Naive thymus-derived CD4-positive, alpha-beta T cell (primary cell): ENCODE measurements at regions not wholly inside any gene's neighbourhood (a gene's known extent, or its start where the extent isn't known, plus 50 kb on each side); places are given as distances from the start of the nearest gene placed in this dataset.
"Not testable (repeated sequence)": the region's sequence is repeated elsewhere in the genome, so short reads cannot be mapped to it uniquely, and the experiment has no call there.

ENCODE experiments used
- ATAC-seq: fragments of 150-1000 bp; cut with Tn5 transposase; 2 replicates; pipeline ENCODE4 v1.10.0; 2021; ENCODE audit warnings: mild to moderate bottlenecking, moderate library complexity
- CTCF ChIA-PET: fragments of 350-600 bp; sonication (Branson Sonifier 250); formaldehyde crosslinking; loops from one replicate; lab custom pipeline; 2021; ENCODE audit warnings: antibody characterized with exemption; lab: Charles Lee
- POLR2A ChIA-PET: fragments of 350-600 bp; sonication (Branson Sonifier 250); formaldehyde crosslinking; loops from one replicate; lab custom pipeline; 2021; ENCODE audit warnings: antibody characterized with exemption, inconsistent platforms; lab: Charles Lee
- DNase-seq, 9 donors: peaks; one replicate each; pipeline versions ENCODE4 v3.0.0 to v3.0.0-alpha.2; 2020 to 2022; ENCODE audit warnings: mixed read lengths in 1 of 9
- H3K27ac ChIP-seq: one replicate; pipeline ENCODE4 v1.7.0; 2013; ENCODE audit warnings: mild to moderate bottlenecking, low read depth, low read length, moderate library complexity
- H3K27me3 ChIP-seq, 2 donors: one replicate each; pipeline ENCODE4 v1.7.0; 2013; ENCODE audit warnings: low read length in 2 of 2, mild to moderate bottlenecking in 2 of 2, moderate library complexity in 2 of 2; ENCODE audit not compliant: control insufficient read depth in 2 of 2, insufficient read depth in 2 of 2
- H3K36me3 ChIP-seq, 3 experiments: 1 replicate in 2 of 3; 2 replicates in 1 of 3; pipeline ENCODE4 v1.7.0; 2013; ENCODE audit warnings: low read length in 3 of 3, mild to moderate bottlenecking in 3 of 3, moderate library complexity in 1 of 3; ENCODE audit not compliant: insufficient read depth in 3 of 3, control insufficient read depth in 2 of 3
- H3K4me1 ChIP-seq, 2 donors: one replicate each; pipeline ENCODE4 v1.7.0; 2013; ENCODE audit warnings: low read length in 2 of 2, mild to moderate bottlenecking in 2 of 2, moderate library complexity in 1 of 2; ENCODE audit not compliant: control insufficient read depth in 2 of 2, insufficient read depth in 2 of 2
- H3K4me3 ChIP-seq: 2 replicates; pipeline ENCODE4 v1.7.0; 2013; ENCODE audit warnings: mild to moderate bottlenecking, low read length
- H3K9me3 ChIP-seq, 3 experiments: 1 replicate in 2 of 3; 2 replicates in 1 of 3; pipeline ENCODE4 v1.7.0; 2013; ENCODE audit warnings: low read length in 3 of 3; ENCODE audit not compliant: control insufficient read depth in 2 of 3
- H3K27ac Mint-ChIP-seq, 9 donors: one replicate each; pipeline ENCODE4 v1.8.0; 2020 to 2022; ENCODE audit warnings: mixed read lengths in 9 of 9, mild to moderate bottlenecking in 8 of 9, moderate library complexity in 5 of 9, inconsistent platforms in 2 of 9
- H3K27me3 Mint-ChIP-seq, 5 donors: one replicate each; pipeline ENCODE4 v1.8.0; 2021 to 2022; ENCODE audit warnings: mixed read lengths in 5 of 5, mild to moderate bottlenecking in 1 of 5
- H3K36me3 Mint-ChIP-seq, 5 donors: one replicate each; pipeline ENCODE4 v1.8.0; 2020 to 2022; ENCODE audit warnings: mixed read lengths in 5 of 5, mild to moderate bottlenecking in 3 of 5, inconsistent platforms in 1 of 5
- H3K4me1 Mint-ChIP-seq, 7 donors: one replicate each; pipeline ENCODE4 v1.8.0; 2020 to 2022; ENCODE audit warnings: mixed read lengths in 7 of 7, mild to moderate bottlenecking in 3 of 7, inconsistent platforms in 1 of 7
- H3K4me3 Mint-ChIP-seq, 10 donors: one replicate each; pipeline ENCODE4 v1.8.0; 2020 to 2022; ENCODE audit warnings: mild to moderate bottlenecking in 10 of 10, mixed read lengths in 10 of 10, moderate library complexity in 6 of 10, inconsistent platforms in 2 of 10
- H3K9me3 Mint-ChIP-seq, 11 donors: one replicate each; pipeline ENCODE4 v1.8.0; 2020 to 2022; ENCODE audit warnings: mixed read lengths in 11 of 11, mild to moderate bottlenecking in 4 of 11, inconsistent platforms in 1 of 11, moderate library complexity in 1 of 11
- intact Hi-C, 2 donors: fragments of 100-400 bp; cut with micrococcal nuclease; formaldehyde crosslinking; loops; one replicate each; pipeline ENCODE4 v1.15.1; 2023

GRCh38 chr15:66872405-66872804, 170.4 kb downstream of the SMAD6 start:
- no peak overlapping the region for H3K4me3 ChIP-seq
- intact Hi-C loops: no loop called here
- no peaks in the 10 kb centered on the region for H3K4me1 ChIP-seq
- H3K27ac ChIP-seq: no peak overlapping the region
- no peak for ATAC-seq
- Mint-ChIP-seq H3K4me3 (no peak overlapping the region), H3K27me3 (peaks cover 18 to 57% (median 24%) of the 10 kb centered on the region in 5 donors), H3K36me3 (no peaks in the 10 kb centered on the region), H3K9me3 (no peaks in the 10 kb centered on the region), H3K4me1 (no peaks in the 10 kb centered on the region), H3K27ac (no peak overlapping the region)
- H3K27me3 ChIP-seq: peaks cover 0 to 2% of the 10 kb centered on the region in 2 donors
- POLR2A ChIA-PET: no interaction called here
- no peaks in the 10 kb centered on the region for H3K36me3 ChIP-seq
- no peaks in the 10 kb centered on the region for H3K9me3 ChIP-seq
- CTCF ChIA-PET: no interaction called here
- no peak for DNase-seq

DNA sequence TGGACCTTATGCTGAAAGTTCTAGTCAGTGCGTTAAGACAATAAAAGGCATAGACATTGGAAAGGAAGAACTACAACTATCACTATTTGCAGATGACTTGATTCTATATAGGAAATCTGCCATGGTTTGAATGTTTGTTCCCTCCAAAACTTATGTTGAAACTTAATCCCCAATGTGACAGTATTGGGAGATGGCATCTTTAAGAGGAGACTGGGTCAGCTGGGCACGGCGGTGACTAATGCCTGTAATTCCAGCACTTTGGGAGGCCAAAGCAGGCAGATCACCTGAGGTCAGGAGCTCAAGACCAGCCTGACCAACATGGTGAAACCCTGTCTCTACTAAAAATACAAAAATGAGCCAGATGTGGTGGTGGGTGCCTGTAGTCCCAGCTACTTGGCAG, 171.3 kb downstream of the SMAD6 start:
- H3K9me3 ChIP-seq, H3K36me3 ChIP-seq, H3K4me1 Mint-ChIP-seq, H3K4me3 ChIP-seq, intact Hi-C loops, H3K4me1 ChIP-seq, H3K27ac Mint-ChIP-seq, H3K9me3 Mint-ChIP-seq, ATAC-seq, H3K27me3 ChIP-seq, DNase-seq, H3K27ac ChIP-seq, CTCF ChIA-PET, H3K36me3 Mint-ChIP-seq, H3K4me3 Mint-ChIP-seq: not testable (repeated sequence)
- POLR2A ChIA-PET: interaction anchor here (0.6 kb wide), 1 partner anchor 268 kb away, joined by 3 read pairs; no protein-coding TSS in a partner anchor
- peaks cover 8 to 52% (median 16%) of the 10 kb centered on the region in 5 donors for H3K27me3 Mint-ChIP-seq

- H3K4me1 ChIP-seq: no peaks in the 10 kb centered on the region
- ATAC-seq: no peak
- no peak overlapping the region for H3K4me3 ChIP-seq
- Mint-ChIP-seq H3K4me3 (no peak overlapping the region), H3K36me3 (no peaks in the 10 kb centered on the region), H3K9me3 (no peaks in the 10 kb centered on the region), H3K27me3 (peaks cover 8 to 47% (median 11%) of the 10 kb centered on the region in 5 donors), H3K4me1 (no peaks in the 10 kb centered on the region), H3K27ac (no peak overlapping the region)
- no peak overlapping the region for H3K27ac ChIP-seq
- CTCF ChIA-PET: interaction anchor here (0.7 to 1.0 kb wide), 2 partner anchors 23 to 42 kb away, joined by 3 to 4 read pairs; no protein-coding TSS in a partner anchor
- intact Hi-C loops: no loop called here
- H3K27me3 ChIP-seq: peaks cover 0 to 2% of the 10 kb centered on the region in 2 donors
- POLR2A ChIA-PET: no interaction called here
- H3K36me3 ChIP-seq: no peaks in the 10 kb centered on the region
- no peak for DNase-seq
- H3K9me3 ChIP-seq: no peaks in the 10 kb centered on the region
These were observed 171.8 kb downstream of the SMAD6 start for GRCh38 chr15:66873856-66874255.

DNA sequence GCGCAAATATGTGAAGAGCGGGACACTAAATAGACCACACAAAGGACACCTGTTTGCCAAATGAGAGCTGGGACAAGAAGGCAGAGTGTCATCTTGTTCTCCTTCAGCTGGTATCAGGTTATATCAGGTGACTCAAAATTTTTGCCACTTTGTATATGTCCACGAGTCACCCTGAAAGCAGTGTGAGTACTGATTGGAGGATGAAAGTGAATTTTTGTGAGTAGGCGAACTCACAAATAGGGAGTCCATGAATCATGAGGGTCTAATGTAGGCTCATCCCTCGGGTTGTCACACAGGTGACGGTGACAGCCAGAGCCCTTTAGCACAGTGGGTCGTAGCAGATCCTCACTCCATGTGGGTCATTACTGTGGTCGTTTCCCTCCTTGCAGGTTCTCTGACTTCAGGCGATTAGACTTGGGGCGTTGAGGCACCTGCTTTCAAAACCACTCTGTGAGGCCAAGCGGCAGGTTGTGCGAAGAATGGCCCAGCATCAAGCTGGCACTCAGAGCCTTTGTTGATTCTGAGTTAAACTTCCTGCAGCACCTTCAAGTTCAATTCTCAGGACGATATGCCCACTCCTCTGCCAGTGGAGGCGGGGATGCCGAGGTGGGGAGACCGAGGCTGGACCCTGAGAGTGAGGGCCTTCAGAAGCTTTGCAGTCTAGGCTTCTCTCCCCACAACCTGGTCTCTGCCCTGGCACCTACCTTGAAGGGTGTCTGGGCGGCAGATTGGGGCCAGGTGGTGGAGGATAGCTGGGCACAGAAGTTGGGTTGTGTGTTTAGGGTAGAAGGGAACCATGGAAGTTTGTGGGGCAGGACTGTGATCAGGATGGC, 173.8 kb downstream of the SMAD6 start:
- Mint-ChIP-seq H3K4me3 (no peak overlapping the region), H3K9me3 (no peaks in the 10 kb centered on the region), H3K36me3 (no peaks in the 10 kb centered on the region), H3K27me3 (peaks cover 0 to 35% (median 0%) of the 10 kb centered on the region in 5 donors), H3K27ac (no peak overlapping the region), H3K4me1 (no peaks in the 10 kb centered on the region)
- no peaks in the 10 kb centered on the region for H3K4me1 ChIP-seq
- no peak for DNase-seq
- intact Hi-C loops: no loop called here
- H3K4me3 ChIP-seq: no peak overlapping the region
- no peaks in the 10 kb centered on the region for H3K36me3 ChIP-seq
- H3K9me3 ChIP-seq: no peaks in the 10 kb centered on the region
- no peak for ATAC-seq
- no peaks in the 10 kb centered on the region for H3K27me3 ChIP-seq
- no peak overlapping the region for H3K27ac ChIP-seq
- ChIA-PET POLR2A (no interaction called here), CTCF (interaction anchor here (0.8 kb wide), 1 partner anchor 14 kb away, joined by 3 read pairs; no protein-coding TSS in a partner anchor)

DNA sequence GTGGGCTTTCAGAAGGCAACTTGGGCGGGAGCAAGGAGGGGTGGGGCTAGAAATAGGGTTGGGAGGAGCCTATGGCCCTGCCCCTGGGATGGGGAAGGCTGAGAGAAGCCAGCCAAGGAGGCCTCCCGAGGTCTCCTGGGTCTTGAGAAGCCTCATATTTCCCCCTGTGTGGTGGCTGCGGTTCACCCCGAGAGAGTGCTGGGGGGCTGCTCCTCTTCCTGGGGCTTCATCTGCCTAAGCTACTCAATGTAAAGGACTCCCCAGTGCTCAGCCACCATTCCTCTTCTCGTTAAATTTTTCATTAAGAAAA, 174.3 kb downstream of the SMAD6 start:
- ATAC-seq: no peak
- DNase-seq: no peak
- Histone ChIP-seq H3K4me3 (no peak overlapping the region), H3K4me1 (no peaks in the 10 kb centered on the region), H3K27me3 (no peaks in the 10 kb centered on the region), H3K27ac (no peak overlapping the region), H3K36me3 (no peaks in the 10 kb centered on the region), H3K9me3 (no peaks in the 10 kb centered on the region)
- CTCF ChIA-PET: no interaction called here
- Mint-ChIP-seq H3K9me3 (no peaks in the 10 kb centered on the region), H3K27me3 (peaks cover 0 to 32% (median 0%) of the 10 kb centered on the region in 5 donors), H3K36me3 (no peaks in the 10 kb centered on the region), H3K4me3 (no peak overlapping the region), H3K27ac (no peak overlapping the region), H3K4me1 (no peaks in the 10 kb centered on the region)
- POLR2A ChIA-PET: no interaction called here
- intact Hi-C loops: no loop called here

- Histone ChIP-seq H3K4me3 (no peak overlapping the region), H3K27ac (no peak overlapping the region), H3K27me3 (no peaks in the 10 kb centered on the region), H3K36me3 (no peaks in the 10 kb centered on the region), H3K9me3 (no peaks in the 10 kb centered on the region), H3K4me1 (no peaks in the 10 kb centered on the region)
- ChIA-PET CTCF (no interaction called here), POLR2A (no interaction called here)
- ATAC-seq (no peak), DNase-seq (no peak)
- peaks cover 0 to 2% (median 0%) of the 10 kb centered on the region in 11 donors for H3K9me3 Mint-ChIP-seq
- no peak overlapping the region for H3K4me3 Mint-ChIP-seq
- peaks cover 0 to 30% (median 0%) of the 10 kb centered on the region in 5 donors for H3K27me3 Mint-ChIP-seq
- no peak overlapping the region for H3K27ac Mint-ChIP-seq
- intact Hi-C loops: no loop called here
- H3K36me3 Mint-ChIP-seq: no peaks in the 10 kb centered on the region
- H3K4me1 Mint-ChIP-seq: no peaks in the 10 kb centered on the region
These were observed 174.9 kb downstream of the SMAD6 start for GRCh38 chr15:66876731-66877476.
